ENCODE measurements at regions not wholly inside any gene's neighbourhood (a gene's known extent, or its start where the extent isn't known, plus 50 kb on each side); places are given as distances from the start of the nearest gene placed in this dataset.

GRCh38 chr10:84665883-84666463, 337.6 kb downstream of the CCSER2 start:
- TF ChIP-seq CTCF (IDR thresholded peaks at IDR 0.05) (no peak), POLR2A (IDR thresholded peaks at IDR 0.05) (no peak)
